ENCODE measurements at regions not wholly inside any gene's neighbourhood (a gene's known extent, or its start where the extent isn't known, plus 50 kb on each side); places are given as distances from the start of the nearest gene placed in this dataset.

- no peak overlapping the region for H3K4me3 ChIP-seq
- no peak for DNase-seq (ENCODE audit: low spot score in 2 of 2)
- intact Hi-C loops (cut with DNase I) = no loop called here
- H3K9me3 ChIP-seq = no peaks in the 10 kb centered on the region
- no peaks in the 10 kb centered on the region for H3K4me1 ChIP-seq
- no peak for TF ChIP-seq CTCF (IDR thresholded peaks at IDR 0.05)
- H3K36me3 ChIP-seq = no peaks in the 10 kb centered on the region
- H3K27ac ChIP-seq = no peak overlapping the region
- no peaks in the 10 kb centered on the region for H3K27me3 ChIP-seq
Measured at GRCh38 chrX:81348388-81348787, 146.5 kb downstream of the SH3BGRL start.

GRCh38 chrX:81354954-81355353 lies 153.1 kb downstream of the SH3BGRL start:
- Histone ChIP-seq H3K4me3 (no peak overlapping the region), H3K27me3 (no peaks in the 10 kb centered on the region), H3K4me1 (no peaks in the 10 kb centered on the region), H3K9me3 (no peaks in the 10 kb centered on the region), H3K27ac (no peak overlapping the region), H3K36me3 (no peaks in the 10 kb centered on the region)
- DNase-seq (ENCODE audit: low spot score in 2 of 2) = no peak
- intact Hi-C loops (cut with DNase I) = no loop called here
- TF ChIP-seq CTCF (IDR thresholded peaks at IDR 0.05) = no peak

- no peak for DNase-seq (ENCODE audit: low spot score in 2 of 2)
- TF ChIP-seq CTCF (IDR thresholded peaks at IDR 0.05) = no peak
- intact Hi-C loops (cut with DNase I) = no loop called here
- no peak overlapping the region for H3K4me3 ChIP-seq
- H3K27me3 ChIP-seq = no peaks in the 10 kb centered on the region
- H3K27ac ChIP-seq = no peak overlapping the region
- no peaks in the 10 kb centered on the region for H3K9me3 ChIP-seq
- H3K4me1 ChIP-seq = no peaks in the 10 kb centered on the region
- H3K36me3 ChIP-seq = no peaks in the 10 kb centered on the region
Measured at GRCh38 chrX:81355436-81355835, 153.5 kb downstream of the SH3BGRL start.

- H3K9me3 ChIP-seq = no peaks in the 10 kb centered on the region
- DNase-seq (ENCODE audit: low spot score in 2 of 2) = no peak
- no peaks in the 10 kb centered on the region for H3K27me3 ChIP-seq
- no peak overlapping the region for H3K27ac ChIP-seq
- H3K4me1 ChIP-seq = no peaks in the 10 kb centered on the region
- no peak overlapping the region for H3K4me3 ChIP-seq
- intact Hi-C loops (cut with DNase I) = no loop called here
- TF ChIP-seq CTCF (IDR thresholded peaks at IDR 0.05) = no peak
- H3K36me3 ChIP-seq = no peaks in the 10 kb centered on the region
Measured at GRCh38 chrX:81367291-81367690, 165.4 kb downstream of the SH3BGRL start.

- no peak for DNase-seq (ENCODE audit: low spot score in 2 of 2)
- no peaks in the 10 kb centered on the region for H3K36me3 ChIP-seq
- no peaks in the 10 kb centered on the region for H3K4me1 ChIP-seq
- intact Hi-C loops (cut with DNase I) = loop anchor here (1.0 kb wide), 1 partner anchor 203 kb away; no protein-coding TSS in a partner anchor
- H3K27ac ChIP-seq = no peak overlapping the region
- H3K27me3 ChIP-seq = no peaks in the 10 kb centered on the region
- H3K4me3 ChIP-seq = no peak overlapping the region
- peak in 2 of 3 experiments; percentile 52 to 55 for TF ChIP-seq CTCF (IDR thresholded peaks at IDR 0.05)
- H3K9me3 ChIP-seq = no peaks in the 10 kb centered on the region
Measured at GRCh38 chrX:81377329-81377728, 175.4 kb downstream of the SH3BGRL start.

- TF ChIP-seq CTCF (IDR thresholded peaks at IDR 0.05) = no peak
- no peak overlapping the region for H3K27ac ChIP-seq
- H3K27me3 ChIP-seq = no peaks in the 10 kb centered on the region
- H3K4me1 ChIP-seq = no peaks in the 10 kb centered on the region
- no peak overlapping the region for H3K4me3 ChIP-seq
- intact Hi-C loops (cut with DNase I) = no loop called here
- no peaks in the 10 kb centered on the region for H3K36me3 ChIP-seq
- H3K9me3 ChIP-seq = no peaks in the 10 kb centered on the region
- no peak for DNase-seq (ENCODE audit: low spot score in 2 of 2)
Measured at GRCh38 chrX:81378560-81378959, 176.7 kb downstream of the SH3BGRL start.
